ENCODE measurements at regions not wholly inside any gene's neighbourhood (a gene's known extent, or its start where the extent isn't known, plus 50 kb on each side); places are given as distances from the start of the nearest gene placed in this dataset.
A peak's percentile ranks its signal among the peaks of the same experiment; 100 is the strongest.

DNA sequence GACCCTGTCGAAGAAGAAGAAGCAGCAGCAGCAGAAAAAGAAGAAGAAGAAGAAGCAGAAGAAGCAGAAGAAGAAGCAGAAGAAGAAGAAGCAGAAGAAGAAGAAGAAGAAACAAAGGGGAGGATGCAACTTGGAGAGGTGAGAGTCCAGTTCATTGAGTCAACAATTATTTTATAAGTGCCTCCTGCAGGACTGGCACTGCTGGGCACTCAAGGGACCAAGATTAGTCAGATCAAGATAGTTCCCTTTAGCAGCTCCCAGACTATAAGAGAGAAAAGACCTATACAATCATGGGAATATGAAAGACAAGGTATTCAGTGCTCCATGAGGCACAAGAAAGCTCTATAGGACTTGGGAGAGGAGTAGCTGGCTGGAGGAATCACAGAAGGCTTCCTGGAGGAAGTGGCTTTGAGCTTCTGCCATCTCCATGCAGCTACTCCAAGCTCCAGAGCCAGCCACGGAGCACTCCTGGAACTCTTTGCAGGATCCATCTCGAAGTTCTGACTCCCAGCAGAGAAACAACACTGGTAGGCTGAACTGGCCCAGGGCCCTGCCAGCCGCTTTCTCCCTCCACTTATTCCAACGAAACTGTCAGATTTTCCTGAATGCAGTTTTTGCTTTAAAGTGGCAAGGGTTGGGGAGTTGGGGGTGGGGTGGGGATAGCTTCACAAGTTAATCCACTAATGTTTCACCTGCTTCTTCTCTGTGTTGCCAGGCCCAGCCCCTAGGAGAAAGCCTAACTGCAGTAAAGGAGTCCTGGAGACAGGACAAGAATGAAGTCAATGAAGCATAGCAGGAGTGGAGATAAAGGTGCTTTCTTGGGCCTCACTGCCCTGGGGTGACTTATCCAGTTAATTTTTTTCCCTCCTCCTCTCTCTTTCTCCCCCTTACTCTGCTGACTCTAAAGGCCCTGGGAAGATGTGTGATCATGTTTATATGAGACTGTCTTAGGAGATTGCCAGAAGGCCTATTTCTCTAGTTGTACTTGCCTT lies 140.1 kb upstream of the PARP11 start:
- Mint-ChIP-seq H3K27me3 (ENCODE audit: insufficient read depth, unreplicated experiment) (no peaks in the 10 kb centered on the region), H3K9me3 (ENCODE audit: unreplicated experiment) (no peaks in the 10 kb centered on the region), H3K4me1 (ENCODE audit: insufficient read depth, unreplicated experiment) (peaks cover 8% of the 10 kb centered on the region), H3K36me3 (ENCODE audit: insufficient read depth, unreplicated experiment) (no peaks in the 10 kb centered on the region), H3K27ac (ENCODE audit: low read depth, unreplicated experiment) (no peak overlapping the region), H3K4me3 (ENCODE audit: unreplicated experiment) (no peak overlapping the region)
- ChIA-PET CTCF (interaction anchor here (0.5 to 5.2 kb wide), 11 partner anchors 10 to 649 kb away, joined by 3 to 30 read pairs (median 3); no protein-coding TSS in a partner anchor), POLR2A (no interaction called here)
- TF ChIP-seq, protein P1, sequence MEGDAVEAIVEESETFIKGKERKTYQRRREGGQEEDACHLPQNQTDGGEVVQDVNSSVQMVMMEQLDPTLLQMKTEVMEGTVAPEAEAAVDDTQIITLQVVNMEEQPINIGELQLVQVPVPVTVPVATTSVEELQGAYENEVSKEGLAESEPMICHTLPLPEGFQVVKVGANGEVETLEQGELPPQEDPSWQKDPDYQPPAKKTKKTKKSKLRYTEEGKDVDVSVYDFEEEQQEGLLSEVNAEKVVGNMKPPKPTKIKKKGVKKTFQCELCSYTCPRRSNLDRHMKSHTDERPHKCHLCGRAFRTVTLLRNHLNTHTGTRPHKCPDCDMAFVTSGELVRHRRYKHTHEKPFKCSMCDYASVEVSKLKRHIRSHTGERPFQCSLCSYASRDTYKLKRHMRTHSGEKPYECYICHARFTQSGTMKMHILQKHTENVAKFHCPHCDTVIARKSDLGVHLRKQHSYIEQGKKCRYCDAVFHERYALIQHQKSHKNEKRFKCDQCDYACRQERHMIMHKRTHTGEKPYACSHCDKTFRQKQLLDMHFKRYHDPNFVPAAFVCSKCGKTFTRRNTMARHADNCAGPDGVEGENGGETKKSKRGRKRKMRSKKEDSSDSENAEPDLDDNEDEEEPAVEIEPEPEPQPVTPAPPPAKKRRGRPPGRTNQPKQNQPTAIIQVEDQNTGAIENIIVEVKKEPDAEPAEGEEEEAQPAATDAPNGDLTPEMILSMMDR (IDR thresholded peaks at IDR 0.05; ENCODE audit: unreplicated experiment): no peak
- no TSS peak for BruUV-seq (replicated peaks)
- intact Hi-C loops (cut with micrococcal nuclease): no loop called here
- no peak for DNase-seq (ENCODE audit: unreplicated experiment)

DNA sequence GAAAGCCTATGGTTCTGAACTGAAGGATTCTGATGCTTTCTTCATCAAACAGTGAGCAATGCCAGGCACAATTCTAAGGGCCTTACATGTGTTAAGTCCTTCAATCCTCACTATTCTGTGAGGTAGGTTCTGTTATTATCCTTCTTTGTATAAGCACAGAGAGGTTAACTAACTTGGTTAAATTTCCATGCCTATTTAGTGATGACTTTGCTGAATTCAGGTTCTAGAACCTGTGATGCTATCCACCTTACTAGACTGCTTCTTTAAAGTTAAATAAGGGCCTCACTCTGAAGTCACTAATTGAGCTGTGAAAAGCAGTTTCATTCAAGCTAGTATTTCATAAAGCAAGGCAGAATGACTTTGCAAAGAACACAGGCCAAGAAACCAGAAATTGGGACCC lies 138.9 kb upstream of the PARP11 start:
- peak overlapping the region; percentile 51 for H3K27ac Mint-ChIP-seq (ENCODE audit: low read depth, unreplicated experiment)
- no peaks in the 10 kb centered on the region for H3K27me3 Mint-ChIP-seq (ENCODE audit: insufficient read depth, unreplicated experiment)
- H3K9me3 Mint-ChIP-seq (ENCODE audit: unreplicated experiment): no peaks in the 10 kb centered on the region
- BruUV-seq (replicated peaks): no TSS peak
- no peak for DNase-seq (ENCODE audit: unreplicated experiment)
- POLR2A ChIA-PET: interaction anchor here (0.6 to 1.7 kb wide), 2 partner anchors 20 to 832 kb away, joined by 3 to 14 read pairs; no protein-coding TSS in a partner anchor
- intact Hi-C loops (cut with micrococcal nuclease): no loop called here
- no peak overlapping the region for H3K4me3 Mint-ChIP-seq (ENCODE audit: unreplicated experiment)
- peaks cover 11% of the 10 kb centered on the region for H3K4me1 Mint-ChIP-seq (ENCODE audit: insufficient read depth, unreplicated experiment)
- CTCF ChIA-PET: interaction anchor here (0.8 to 5.2 kb wide), 6 partner anchors 9 to 26 kb away, joined by 3 to 30 read pairs (median 4); no protein-coding TSS in a partner anchor
- H3K36me3 Mint-ChIP-seq (ENCODE audit: insufficient read depth, unreplicated experiment): no peaks in the 10 kb centered on the region
- TF ChIP-seq, protein P1 (IDR thresholded peaks at IDR 0.05; ENCODE audit: unreplicated experiment): no peak

DNA sequence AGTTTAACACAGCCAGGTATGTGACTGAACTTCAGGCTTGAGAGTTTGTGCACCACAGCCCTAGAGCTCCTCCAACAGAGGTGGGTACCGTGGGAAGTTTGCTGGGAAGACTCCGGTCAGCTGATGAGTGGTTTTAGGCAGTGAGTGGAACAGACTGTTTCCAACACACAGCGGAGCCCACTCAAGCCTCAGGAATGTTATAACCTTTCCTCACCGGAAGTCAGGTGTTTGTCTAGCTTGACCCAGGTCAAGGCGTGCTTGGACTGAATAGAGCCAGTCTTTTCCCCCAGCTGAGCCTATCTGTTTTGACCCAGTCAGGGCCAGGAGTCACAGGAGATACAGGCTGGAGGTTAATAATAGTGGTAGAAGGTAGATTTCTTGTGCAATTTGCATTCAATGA lies 138.4 kb upstream of the PARP11 start:
- intact Hi-C loops (cut with micrococcal nuclease): no loop called here
- H3K27ac Mint-ChIP-seq (ENCODE audit: low read depth, unreplicated experiment): peak overlapping the region; percentile 51
- no TSS peak for BruUV-seq (replicated peaks)
- no peaks in the 10 kb centered on the region for H3K36me3 Mint-ChIP-seq (ENCODE audit: insufficient read depth, unreplicated experiment)
- H3K4me3 Mint-ChIP-seq (ENCODE audit: unreplicated experiment): no peak overlapping the region
- no peaks in the 10 kb centered on the region for H3K27me3 Mint-ChIP-seq (ENCODE audit: insufficient read depth, unreplicated experiment)
- POLR2A ChIA-PET: interaction anchor here (1.7 kb wide), 1 partner anchor 20 kb away, joined by 14 read pairs; no protein-coding TSS in a partner anchor
- no peaks in the 10 kb centered on the region for H3K9me3 Mint-ChIP-seq (ENCODE audit: unreplicated experiment)
- peak; percentile 83 for DNase-seq (ENCODE audit: unreplicated experiment)
- TF ChIP-seq, protein P1 (IDR thresholded peaks at IDR 0.05; ENCODE audit: unreplicated experiment): no peak
- H3K4me1 Mint-ChIP-seq (ENCODE audit: insufficient read depth, unreplicated experiment): peaks cover 16% of the 10 kb centered on the region
- CTCF ChIA-PET: interaction anchor here (0.6 to 5.2 kb wide), 8 partner anchors 11 to 166 kb away, joined by 3 to 30 read pairs (median 4); no protein-coding TSS in a partner anchor

DNA sequence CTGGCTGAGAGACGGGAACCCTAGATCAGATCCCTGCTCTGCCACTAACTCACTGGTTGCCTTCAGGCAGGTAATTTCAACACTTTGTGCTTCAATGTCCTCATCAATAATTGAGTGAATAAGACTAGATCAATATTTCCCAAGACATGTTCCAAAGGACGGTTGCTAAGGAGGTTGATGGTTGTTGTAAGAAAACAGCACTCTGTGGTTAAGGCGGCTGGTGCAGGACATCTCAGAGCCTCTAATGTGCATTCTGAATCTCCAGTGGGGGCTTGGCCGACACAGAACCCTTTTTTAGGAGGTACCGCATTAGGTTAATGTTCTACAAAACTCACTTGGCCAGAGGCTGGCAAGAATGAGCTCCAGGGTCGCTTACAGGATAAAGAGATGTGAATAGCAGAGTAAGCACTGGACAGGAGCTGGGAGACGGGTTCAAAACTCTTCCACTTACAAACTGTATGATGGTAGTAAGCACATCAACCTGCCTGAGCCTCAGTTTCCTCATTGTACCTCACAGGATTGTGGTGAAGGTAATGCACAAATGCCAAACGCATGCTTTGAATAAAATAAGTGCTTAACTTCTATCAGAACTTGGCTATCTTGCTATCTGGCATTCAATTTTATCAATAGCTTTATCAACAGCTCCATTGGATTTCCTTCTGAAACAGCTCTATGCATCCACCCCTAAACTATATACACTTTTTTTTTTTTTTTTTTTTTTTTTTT lies 136.9 kb upstream of the PARP11 start:
- TF ChIP-seq, protein P1 (IDR thresholded peaks at IDR 0.05; ENCODE audit: unreplicated experiment): no peak
- H3K4me3 Mint-ChIP-seq (ENCODE audit: unreplicated experiment): no peak overlapping the region
- intact Hi-C loops (cut with micrococcal nuclease): no loop called here
- H3K9me3 Mint-ChIP-seq (ENCODE audit: unreplicated experiment): no peaks in the 10 kb centered on the region
- H3K27ac Mint-ChIP-seq (ENCODE audit: low read depth, unreplicated experiment): no peak overlapping the region
- ChIA-PET POLR2A (interaction anchor here (0.7 kb wide), 1 partner anchor 28 kb away, joined by 3 read pairs; no protein-coding TSS in a partner anchor), CTCF (interaction anchor here (0.5 to 5.2 kb wide), 8 partner anchors 11 to 841 kb away, joined by 3 to 30 read pairs (median 4); no protein-coding TSS in a partner anchor)
- no peaks in the 10 kb centered on the region for H3K36me3 Mint-ChIP-seq (ENCODE audit: insufficient read depth, unreplicated experiment)
- H3K4me1 Mint-ChIP-seq (ENCODE audit: insufficient read depth, unreplicated experiment): peaks cover 17% of the 10 kb centered on the region
- no TSS peak for BruUV-seq (replicated peaks)
- DNase-seq (ENCODE audit: unreplicated experiment): no peak
- no peaks in the 10 kb centered on the region for H3K27me3 Mint-ChIP-seq (ENCODE audit: insufficient read depth, unreplicated experiment)

All from MCF 10A (cell line).